DMS53 treated with DMSO at 0.1 percent for 48 hours (cell line): ENCODE measurements at regions not wholly inside any gene's neighbourhood (a gene's known extent, or its start where the extent isn't known, plus 50 kb on each side); places are given as distances from the start of the nearest gene placed in this dataset.

Experiments used
- DNase-seq: peaks from one replicate; lab custom pipeline; 2025; ENCODE audit not compliant: unreplicated experiment; lab: John Stamatoyannopoulos, UW

GRCh38 chr11:37558619-37559210, 960.7 kb upstream of the RAG2 start:
- no peak for DNase-seq

GRCh38 chr11:37557990-37558389, 960.0 kb upstream of the RAG2 start:
- no peak for DNase-seq

DNA sequence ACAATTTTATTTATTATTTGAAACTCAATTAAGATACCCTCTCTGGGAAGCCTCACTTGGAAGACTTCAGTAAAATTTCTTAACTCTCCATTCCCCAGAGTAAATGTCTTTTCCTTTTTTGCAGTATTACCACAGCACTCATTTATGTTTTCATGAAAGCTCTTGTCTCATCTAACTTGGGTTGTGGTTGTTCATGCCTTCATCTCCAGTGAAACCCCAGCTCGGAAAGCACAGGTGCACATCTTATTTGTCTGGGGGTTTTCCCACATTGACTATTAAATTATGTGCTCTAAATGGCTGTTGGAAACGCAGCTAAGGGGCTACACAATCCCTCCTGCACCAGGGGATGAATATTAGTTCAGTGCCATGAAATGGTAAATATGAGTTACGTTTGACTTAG, 954.2 kb upstream of the RAG2 start:
- no peak for DNase-seq

- DNase-seq, result no peak
Observed at GRCh38 chr11:37544491-37544890, 946.5 kb upstream of the RAG2 start.

GRCh38 chr11:37533830-37534229, 935.8 kb upstream of the RAG2 start:
- no peak for DNase-seq

- no peak for DNase-seq
Observed at GRCh38 chr11:37533087-37533486, 935.1 kb upstream of the RAG2 start.

DNA sequence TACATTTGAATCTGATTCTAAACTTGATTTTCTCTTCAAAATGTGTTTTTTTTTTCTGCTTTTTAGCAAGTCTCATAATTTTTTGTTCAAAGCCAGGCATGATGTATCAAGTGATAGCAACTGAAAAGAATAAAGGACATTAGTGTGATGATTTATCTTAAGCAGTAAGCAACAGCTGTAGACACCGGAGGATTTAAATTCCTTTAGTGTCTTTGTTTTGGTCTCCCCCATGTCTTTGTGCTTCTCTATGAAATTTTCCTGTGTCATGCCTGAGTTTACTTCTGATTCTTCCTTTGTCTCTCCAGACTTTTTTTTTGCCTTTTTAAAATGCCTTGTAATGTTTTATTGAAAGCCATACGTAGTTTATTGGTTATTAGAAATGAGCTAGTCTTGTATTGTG, 934.2 kb upstream of the RAG2 start:
- DNase-seq, result no peak

DNA sequence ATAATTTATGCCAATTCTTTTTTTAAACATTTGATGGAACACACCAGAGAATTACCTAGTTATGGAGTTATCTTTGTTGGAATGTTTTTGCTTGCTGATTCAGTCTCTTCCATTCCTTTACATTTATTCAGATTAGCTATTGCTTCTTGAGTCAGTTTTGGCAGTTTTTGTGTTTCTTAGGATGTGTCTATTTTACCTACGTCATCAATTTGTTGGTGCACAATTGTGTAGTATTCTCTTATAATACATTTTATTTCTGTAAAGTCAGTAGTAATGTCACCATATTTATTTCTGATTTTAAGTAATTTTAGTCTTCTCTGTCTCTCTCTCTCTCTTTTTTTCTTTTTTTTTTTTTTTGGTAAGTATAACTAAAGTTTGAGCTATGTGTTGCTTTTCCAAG, 929.5 kb upstream of the RAG2 start:
- no peak for DNase-seq

GRCh38 chr11:37525336-37525735, 927.3 kb upstream of the RAG2 start:
- no peak for DNase-seq

- no peak for DNase-seq
Observed at GRCh38 chr11:37519781-37520180, 921.7 kb upstream of the RAG2 start.

- no peak for DNase-seq
Observed at GRCh38 chr11:37512156-37512780, 914.2 kb upstream of the RAG2 start.

DNA sequence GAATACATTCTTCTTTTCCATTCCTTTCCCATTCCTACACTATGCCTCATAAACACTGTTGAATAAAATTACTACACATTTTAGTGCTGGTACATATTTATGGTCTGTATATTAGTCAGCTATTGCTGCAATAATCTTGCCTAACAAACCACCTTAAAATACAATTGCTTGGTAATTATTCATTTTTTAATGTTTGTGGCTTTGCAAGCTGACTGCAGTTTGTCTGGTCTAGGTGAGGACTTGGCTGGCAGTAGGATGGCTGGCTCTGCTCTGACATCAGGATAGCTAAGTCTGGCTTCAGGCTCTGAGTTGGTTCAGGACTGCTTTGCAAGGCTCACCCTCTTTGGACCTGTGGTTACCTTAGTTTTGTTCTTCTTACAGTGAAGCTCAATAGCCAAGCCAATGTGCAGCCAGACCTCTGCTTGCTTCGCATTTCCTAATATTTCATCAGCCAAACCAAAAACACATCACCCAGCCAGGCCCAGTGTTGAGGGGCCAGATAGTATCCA, 913.4 kb upstream of the RAG2 start:
- DNase-seq, result no peak

DNA sequence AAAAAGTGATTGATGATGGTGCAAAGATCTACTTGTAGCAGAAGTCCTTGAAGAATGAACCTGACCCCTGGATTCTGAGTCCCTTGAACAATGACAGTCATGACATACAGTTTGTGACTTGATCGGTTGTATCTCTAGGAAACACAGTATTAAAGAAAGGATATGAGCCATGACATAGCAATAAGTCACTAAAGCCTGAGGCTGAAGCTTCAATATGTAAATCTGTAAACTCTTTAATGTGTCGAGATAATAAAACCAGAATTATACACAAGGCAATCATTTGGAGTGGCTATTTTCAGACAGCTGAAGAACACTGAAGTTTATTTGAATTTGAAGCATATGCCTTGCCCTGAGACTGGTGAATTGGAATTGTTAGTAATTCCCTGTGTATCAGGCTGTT, 911.5 kb upstream of the RAG2 start:
- DNase-seq, result no peak

GRCh38 chr11:37506531-37506930, 908.5 kb upstream of the RAG2 start:
- no peak for DNase-seq

GRCh38 chr11:37505406-37505805, 907.4 kb upstream of the RAG2 start:
- DNase-seq, result no peak

DNA sequence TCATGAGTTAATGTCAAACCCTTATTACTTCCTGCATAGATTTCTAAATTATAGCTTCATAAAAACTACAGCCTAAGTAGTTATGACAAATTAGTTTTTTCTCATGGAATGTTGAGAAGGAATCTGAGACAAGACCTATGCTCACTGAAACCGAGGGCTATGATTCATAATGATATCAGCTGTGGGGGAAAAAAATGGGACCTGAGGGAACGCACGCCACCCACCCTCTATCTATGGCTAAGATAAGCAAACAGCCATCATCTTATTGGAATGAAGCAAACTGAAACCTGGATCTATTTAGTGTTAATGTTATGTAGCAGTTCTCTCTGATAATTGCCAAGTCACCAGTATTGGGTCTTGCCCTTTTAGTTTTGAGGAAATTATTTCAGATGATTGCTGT, 906.9 kb upstream of the RAG2 start:
- DNase-seq, result no peak

DNA sequence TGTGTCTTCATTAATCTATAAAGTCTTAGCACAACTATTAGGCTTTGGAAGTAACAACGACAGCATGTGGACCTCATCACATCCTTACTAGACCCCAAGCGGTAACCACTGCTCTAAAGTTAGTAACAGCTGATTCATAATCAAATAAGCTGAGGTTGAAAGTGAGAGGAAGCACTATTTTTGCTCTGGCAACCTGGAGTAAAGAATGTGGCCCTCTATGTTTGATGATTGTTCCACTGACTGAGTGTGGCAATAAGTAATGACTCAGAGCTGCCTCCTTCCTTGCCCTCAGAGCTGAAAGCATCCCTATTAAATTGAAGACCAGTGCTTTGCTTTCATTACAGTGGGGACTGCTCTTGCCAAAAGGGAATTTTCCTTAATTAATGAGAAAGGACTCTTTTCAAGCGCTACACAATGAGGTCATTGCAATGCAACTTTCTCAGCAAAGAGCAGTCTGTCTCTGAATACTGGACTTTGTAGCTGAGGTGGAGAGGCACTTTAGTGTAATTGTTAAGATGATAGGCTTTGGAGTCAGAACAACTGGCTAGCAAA, 906.1 kb upstream of the RAG2 start:
- no peak for DNase-seq

DNA sequence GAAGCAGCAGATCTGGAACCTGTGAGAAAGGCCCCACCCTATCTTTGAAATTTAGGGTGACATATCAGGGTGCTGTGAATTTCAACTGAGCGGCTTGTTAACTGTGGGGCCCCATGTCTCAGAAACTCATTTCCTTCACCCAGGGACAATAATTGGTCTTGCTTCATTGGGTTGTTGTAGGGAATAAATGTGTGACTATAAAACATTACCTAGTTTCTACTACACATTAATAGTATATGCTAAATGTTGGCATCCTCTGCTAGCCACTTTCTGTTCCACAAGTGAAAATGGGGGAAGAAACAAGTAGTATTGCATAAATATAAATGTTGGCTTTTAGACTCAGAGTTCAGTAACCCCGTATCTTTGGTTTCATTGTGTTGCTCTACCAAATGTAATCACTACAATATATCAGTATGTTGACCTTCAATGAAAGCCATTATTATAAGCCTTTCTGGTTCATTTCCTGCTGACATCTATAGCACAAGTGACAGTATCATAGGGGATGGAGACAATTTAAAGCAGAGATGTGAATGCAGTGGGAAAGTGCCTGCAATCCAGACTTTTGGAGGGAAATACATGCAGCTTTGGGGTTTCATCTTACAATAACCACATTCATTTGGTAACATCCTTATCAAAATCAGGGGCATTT, 905.5 kb upstream of the RAG2 start:
- DNase-seq, result no peak

- no peak for DNase-seq
Observed at GRCh38 chr11:37502202-37502601, 904.2 kb upstream of the RAG2 start.

DNA sequence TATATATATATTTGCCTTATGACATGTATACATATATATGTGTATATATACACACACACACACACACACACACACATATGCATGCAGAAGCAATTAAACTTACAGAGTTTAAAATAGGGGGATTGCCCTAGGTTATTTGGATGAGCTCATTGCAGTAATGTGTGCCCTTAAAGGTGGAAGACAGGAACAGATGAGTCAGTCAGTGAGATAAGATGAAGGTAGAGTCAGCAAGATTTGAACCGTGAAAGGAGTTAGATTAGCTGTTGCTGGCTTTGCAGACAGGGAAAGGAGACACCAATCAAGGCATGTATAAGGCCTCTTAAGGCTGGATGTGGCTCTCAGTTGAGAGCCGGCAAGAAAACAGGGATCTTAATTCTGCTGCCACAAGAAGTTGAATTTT, 902.4 kb upstream of the RAG2 start:
- no peak for DNase-seq

GRCh38 chr11:37497326-37497725, 899.3 kb upstream of the RAG2 start:
- no peak for DNase-seq

- no peak for DNase-seq
Observed at GRCh38 chr11:37496201-37496600, 898.2 kb upstream of the RAG2 start.
